GM21825 (cell line): ENCODE measurements at regions not wholly inside any gene's neighbourhood (a gene's known extent, or its start where the extent isn't known, plus 50 kb on each side); places are given as distances from the start of the nearest gene placed in this dataset.
"Not testable (repeated sequence)": the region's sequence is repeated elsewhere in the genome, so short reads cannot be mapped to it uniquely, and the experiment has no call there.

ENCODE experiments used
- ATAC-seq: cut with Tn5 transposase; IDR thresholded peaks from one replicate; pipeline ENCODE4 v1.9.1; 2021; ENCODE audit warnings: mild to moderate bottlenecking, moderate library complexity; ENCODE audit not compliant: unreplicated experiment

- ATAC-seq, result no peak
Measured at GRCh38 chr13:54387625-54388024, 1359.0 kb downstream of the OLFM4 start.

DNA sequence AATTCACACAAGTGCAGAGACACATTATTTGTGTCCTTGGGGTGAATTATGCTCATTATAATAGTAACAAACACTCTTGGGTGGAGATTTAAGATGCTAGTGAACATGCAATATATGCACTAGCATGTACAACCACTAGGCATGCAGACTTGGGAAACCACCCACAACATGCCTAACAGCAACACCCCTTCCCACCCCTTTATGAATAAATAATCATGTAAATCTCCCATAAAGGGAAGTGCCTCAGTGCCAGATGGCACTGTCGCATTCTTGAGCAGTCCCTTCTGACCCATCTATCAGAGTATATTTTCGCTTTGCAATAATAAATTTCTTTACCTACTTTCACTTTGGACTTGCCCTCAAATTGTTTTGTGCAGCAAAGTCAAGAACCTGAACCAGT, 1362.2 kb downstream of the OLFM4 start:
- ATAC-seq, result no peak

- no peak for ATAC-seq
Measured at GRCh38 chr13:54394085-54394700, 1365.6 kb downstream of the OLFM4 start.

GRCh38 chr13:54394908-54395307, 1366.3 kb downstream of the OLFM4 start:
- no peak for ATAC-seq

GRCh38 chr13:54402495-54402894, 1373.9 kb downstream of the OLFM4 start:
- ATAC-seq, result no peak

GRCh38 chr13:54415753-54416366, 1387.2 kb downstream of the OLFM4 start:
- ATAC-seq, result no peak

- ATAC-seq, result not testable (repeated sequence)
Measured at GRCh38 chr13:54422946-54423345, 1394.3 kb downstream of the OLFM4 start.

- ATAC-seq, result no peak
Measured at GRCh38 chr13:54424344-54424743, 1395.7 kb downstream of the OLFM4 start.

DNA sequence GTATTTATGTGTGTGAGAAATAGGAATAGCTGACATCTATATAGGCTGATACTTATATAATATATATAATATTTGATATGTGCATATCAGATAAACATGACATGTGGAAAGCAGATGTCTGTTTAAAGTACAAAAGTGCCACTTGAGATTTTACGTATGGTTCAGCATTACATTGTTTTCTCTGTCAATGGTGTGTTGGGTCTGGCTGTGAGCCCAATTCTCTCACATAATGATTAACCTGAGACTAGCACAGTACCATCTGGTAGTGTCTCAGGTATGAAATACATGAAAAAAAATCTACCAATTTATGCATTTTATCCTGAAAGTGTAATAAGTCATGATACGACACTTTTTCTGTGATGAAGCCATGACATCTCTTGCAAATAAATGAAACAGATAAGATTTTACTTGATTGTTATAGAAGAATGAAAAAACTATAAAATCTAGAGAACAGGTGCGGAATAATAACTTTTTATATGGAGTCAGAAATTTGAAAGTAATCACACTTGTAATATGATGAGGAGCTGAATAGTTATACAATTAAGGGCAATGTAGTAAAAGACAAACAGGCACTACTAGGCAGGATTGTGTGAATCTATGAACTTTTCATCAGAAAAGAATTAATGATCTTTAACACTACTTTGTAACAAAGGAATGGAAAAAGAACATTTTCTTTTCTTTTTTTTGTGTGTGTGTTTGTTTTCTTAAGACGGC, 1405.0 kb downstream of the OLFM4 start:
- no peak for ATAC-seq

GRCh38 chr13:54440853-54441400, 1412.3 kb downstream of the OLFM4 start:
- not testable (repeated sequence) for ATAC-seq

DNA sequence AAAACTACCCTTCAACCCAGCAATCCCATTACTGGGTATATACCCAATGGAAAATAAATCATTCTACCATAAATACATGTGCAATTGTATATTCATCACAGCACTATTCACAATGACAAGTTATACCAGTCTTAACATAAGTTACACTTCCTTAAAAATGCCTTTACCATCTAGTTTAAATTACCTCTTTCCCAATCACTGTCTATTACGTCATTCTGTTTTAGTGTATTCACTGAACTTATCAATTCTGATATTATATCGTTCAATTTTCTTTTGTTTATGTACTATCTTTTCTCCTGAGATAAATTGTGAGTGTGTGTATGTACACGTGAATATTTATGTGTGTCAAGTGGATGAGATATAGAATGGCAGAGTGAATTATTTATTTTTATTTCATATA, 1416.8 kb downstream of the OLFM4 start:
- no peak for ATAC-seq

DNA sequence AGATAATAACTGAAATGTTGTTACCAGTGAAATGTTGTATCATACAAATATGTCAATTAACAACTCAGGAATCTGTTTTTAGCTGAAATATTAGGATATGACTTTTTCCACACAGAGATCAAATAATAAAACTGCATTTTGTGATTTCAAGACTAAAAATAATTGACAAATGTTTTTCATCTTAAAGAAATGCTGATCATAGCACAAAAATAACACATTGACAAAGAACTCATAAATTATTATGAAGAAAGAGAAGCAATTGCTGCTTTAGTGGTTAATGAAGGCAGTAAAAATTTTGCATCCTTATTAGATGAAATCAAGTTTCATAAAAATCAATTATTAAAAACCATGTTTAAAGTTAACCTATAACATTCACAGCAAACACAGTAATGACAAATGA, 1417.3 kb downstream of the OLFM4 start:
- no peak for ATAC-seq

DNA sequence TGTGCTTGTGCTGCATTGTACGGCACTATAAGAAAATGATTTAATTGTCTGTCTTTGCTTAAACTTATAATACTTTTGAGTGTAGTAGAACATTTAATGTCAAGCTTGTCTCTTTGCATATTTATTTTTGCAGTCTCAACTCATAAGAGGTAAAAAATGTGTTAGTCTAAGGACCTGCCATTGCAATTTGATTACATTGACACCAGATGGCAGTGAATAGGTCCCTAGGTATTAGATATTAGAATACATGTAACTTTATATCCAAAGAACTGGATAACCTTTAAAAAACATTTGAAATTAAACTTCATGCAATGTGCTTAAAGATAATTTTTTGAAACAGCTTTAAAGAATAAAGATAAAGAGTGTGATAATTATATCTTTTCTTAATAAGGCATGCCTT, 1421.3 kb downstream of the OLFM4 start:
- ATAC-seq, result no peak

DNA sequence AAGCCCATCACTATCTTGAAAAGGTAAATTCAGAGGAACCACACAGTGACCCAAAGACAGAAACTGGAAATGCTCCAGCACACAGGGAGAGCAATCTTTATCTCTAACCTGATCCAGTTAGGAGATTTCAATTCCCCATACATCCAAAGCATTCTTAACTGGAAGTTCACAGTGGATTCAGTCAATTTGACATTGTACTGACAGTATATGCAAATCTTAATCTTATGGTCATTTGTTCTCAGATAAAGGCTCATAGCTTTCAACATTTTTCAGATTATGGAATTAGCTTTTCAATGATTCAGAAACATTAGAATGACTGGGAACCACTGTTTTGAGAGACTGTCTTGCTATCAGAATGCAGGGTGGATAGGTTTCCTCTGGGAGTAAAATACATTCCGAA, 1455.6 kb downstream of the OLFM4 start:
- ATAC-seq, result no peak

DNA sequence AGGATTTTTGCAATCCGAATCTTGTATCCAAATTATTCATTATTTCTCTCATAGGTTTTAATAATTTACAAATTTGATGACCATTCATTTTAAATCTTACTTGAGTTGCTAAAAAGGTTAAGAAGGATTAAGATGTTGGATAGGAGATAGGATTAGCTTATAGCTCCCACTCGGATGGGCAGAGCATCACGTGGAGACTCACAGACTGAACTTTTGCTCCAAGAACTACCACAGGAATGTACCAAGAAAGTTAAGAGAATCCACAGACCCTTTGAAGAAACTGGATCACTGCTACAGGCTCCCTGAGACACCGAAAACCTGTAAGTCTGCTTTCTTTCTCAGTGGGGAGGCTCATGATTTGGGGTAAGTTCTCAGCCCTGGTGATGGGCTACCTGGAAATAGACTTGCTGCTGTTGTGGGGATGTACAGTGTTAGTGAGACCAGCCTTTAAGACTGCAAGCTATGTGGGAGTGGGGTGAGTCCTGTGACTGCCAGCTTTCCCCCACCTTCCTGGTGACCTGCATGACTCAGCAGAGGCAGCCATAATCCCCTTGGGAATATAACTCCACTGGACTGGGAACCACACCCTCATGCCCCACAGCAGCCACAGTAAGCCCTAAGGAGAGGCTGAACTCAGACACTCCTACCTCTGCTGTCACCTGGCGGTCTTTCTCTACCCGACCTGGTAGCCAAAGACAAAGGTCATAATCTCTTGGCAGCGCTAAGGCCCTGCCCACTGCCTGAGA, 1458.0 kb downstream of the OLFM4 start:
- no peak for ATAC-seq

- no peak for ATAC-seq
Measured at GRCh38 chr13:54489359-54489758, 1460.7 kb downstream of the OLFM4 start.

- no peak for ATAC-seq
Measured at GRCh38 chr13:54492995-54493394, 1464.4 kb downstream of the OLFM4 start.

DNA sequence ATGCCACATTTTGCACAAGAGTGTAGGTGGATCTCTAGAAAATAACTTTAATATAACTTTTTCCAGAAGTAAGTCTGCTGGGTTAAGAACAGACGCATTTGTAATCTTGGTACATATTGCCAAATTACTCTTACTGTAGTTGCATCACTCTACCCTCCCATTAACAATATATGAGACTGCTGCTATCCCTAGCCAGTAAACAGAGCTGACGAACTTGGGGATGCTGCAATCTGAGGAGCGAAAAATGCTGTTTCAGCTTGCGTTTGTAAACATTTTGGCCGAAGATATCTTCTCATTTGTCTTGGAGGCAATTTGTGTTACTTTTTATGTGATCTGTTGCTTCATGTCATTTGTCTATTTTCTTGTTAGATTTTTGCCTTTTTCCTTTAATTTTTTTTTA, 1482.8 kb downstream of the OLFM4 start:
- ATAC-seq, result no peak

DNA sequence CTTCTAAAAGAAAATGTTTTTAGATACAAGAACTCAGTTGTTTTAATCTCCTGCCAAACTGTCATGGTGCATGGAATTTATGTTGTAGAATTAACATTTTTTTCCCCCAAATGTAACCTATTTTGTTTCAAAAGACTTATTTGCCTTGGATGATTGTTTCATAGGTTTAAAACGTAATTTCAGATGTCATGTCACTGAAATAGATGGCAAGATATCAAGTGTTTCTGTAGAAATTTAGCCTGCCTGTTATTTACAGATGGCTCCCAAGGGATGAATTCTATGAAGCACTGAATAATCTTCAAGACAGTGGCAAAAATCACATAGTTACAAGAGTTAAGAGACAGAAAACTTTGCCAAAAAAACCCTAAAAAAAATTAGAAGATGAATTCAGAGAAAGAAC, 1484.6 kb downstream of the OLFM4 start:
- ATAC-seq, result no peak

DNA sequence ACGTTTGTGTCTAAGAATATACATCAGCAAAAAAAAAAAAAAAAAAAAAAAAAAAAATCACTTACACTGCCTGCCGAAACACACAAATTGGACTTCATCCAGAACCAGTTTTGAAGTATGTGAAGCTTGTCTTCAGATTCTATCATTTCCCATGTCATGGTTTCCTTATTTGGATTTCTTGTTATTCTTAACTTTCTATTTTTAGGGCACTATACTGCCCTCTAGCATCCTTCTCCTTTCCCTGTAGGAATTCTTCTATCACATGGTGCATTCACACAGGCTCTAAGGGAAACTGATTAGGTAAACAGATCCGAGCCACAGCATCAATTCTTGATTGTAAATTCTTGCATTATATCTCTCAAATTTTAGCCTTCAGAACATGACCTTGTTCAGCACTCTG, 1507.5 kb downstream of the OLFM4 start:
- no peak for ATAC-seq

DNA sequence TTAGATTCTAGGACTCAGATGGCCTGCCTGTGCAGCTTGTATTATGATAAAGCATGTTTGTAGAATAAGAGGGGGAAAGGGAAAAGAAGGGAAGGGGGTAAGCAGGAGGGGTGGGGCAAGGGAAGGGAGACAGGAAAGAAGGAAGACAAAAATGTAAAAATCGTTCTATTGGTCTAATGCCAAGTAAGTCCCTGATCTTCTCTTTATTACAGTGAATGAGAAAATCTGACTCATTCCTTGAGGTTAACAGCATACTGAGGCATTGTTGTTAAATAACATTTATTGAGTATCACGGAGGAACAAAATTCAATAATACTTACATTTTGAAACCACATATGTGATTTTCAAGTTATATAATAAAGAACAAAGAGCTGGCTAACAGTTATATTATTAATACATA, 1534.7 kb downstream of the OLFM4 start:
- ATAC-seq, result no peak
